Stimulated activated CD4-positive, alpha-beta T cell treated with anti-CD3 and anti-CD28 coated beads, TNF-alpha, amount 100 ng/mL, for 24 hours (primary cell): ENCODE measurements at regions not wholly inside any gene's neighbourhood (a gene's known extent, or its start where the extent isn't known, plus 50 kb on each side); places are given as distances from the start of the nearest gene placed in this dataset.
"Not testable (repeated sequence)": the region's sequence is repeated elsewhere in the genome, so short reads cannot be mapped to it uniquely, and the experiment has no call there.

ENCODE experiments used
- DNase-seq, 3 experiments: peaks; one replicate each; pipeline ENCODE4 v3.0.0-alpha.2; 2020; ENCODE audit warnings: low read depth in 3 of 3

DNA sequence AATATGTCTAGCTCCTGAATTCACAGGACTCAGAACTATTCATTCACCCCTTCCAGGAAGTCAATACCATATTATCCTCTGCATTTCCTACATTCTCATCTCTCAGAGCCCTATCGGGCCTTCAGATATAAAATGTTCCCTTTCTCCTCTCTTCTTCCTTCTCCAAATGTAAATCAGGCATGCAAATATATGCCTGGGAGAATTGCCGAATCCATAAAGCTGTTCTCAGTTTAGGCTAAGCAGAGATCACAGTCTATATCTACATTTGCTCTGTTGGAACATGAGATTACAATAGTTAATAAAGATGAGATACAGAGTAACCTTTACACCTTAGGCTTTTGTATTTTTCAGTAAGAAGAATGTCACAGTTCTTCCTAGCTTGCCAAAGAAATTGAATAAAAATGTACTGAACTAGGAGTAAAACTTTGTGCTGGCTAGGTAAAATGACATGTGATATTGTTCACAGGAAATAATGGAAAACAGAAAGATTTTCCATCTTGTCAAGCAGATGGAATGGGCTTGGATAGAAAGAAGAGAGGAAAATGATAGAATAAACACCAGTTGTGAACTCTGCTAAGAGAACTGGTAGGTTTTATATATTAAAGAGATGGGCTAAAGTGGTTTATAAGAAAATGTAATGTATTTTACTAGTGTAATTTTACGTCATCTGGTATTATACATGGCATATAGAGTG, 161.5 kb downstream of the NRIP1 start:
- no peak for DNase-seq

DNA sequence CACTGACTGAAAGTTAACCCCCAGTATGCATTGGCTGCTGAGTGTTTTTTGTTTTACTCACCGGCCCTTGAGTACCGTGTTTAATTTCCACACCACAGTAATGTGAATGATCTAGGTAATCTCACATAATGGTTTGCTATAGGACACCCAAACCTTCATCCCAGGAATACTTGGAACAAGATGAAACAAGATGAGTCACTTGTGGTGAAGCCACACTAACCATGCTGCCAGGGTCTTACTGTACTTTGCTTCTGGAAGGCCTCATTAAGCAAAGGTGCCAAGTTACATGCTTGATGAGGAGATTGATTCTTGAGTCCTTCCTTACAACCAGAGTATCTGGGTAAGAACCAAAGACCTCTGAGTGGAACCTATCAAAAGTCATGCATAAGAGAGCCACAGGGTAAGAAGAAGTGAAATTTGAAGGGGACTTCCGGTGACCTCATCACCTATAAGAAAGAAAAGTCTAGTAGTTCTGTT, 163.3 kb downstream of the NRIP1 start:
- no peak for DNase-seq

DNA sequence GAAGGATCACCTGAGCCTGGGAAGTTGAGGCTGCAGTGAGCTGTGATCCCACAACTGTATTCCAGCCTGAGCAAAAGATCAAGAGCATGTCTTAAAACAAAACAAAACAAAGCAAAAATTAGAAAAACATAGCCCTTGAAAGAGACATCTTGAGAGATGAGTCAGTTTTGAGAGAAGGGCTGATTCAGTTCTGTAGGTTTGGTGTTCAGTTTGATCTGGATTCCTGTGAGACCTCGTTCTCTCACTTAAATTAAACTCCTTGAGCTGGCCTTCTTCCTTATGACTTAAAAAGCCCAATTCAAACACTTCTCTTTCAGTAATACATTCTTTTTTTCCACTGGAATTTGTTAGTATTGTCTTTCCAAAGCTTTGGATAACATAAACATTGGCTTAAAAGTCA, 164.2 kb downstream of the NRIP1 start:
- DNase-seq = no peak

DNA sequence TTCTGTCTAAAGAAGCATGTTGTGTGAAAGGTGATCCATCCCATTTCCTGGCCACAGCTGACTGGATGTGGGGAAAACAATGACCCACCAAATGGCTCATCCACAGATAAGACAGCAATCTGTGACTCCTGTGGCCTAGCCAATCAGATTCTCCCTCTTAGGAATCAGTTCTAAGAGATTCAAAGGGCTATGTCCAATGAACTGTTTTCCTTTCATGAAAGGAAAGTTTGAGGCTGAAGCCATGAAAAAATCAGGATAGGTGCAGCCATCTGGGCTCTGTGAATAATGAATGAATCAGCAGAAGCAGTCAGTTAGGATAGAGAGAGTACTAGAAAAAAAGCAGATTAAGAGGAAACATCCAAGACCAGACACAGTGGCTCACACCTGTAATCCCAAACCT, 164.7 kb downstream of the NRIP1 start:
- DNase-seq = no peak

DNA sequence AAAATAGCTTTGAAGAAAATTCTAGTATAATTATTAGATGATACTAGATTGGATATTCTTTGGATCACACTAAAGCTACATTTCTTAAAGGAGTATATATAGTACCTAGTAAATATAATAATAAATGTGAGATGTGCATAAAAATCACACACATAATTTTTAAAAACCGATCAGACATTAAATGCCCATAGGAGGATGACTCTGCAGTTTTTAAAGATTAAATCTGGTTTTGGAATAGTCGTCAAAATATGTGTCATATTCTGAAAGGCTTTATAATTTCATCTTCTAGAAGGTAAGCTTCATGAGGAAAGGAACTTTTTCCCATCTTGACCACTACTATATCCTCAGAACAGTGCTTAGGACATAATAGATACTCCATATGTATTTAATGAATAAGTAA, 169.0 kb downstream of the NRIP1 start:
- DNase-seq = no peak

DNA sequence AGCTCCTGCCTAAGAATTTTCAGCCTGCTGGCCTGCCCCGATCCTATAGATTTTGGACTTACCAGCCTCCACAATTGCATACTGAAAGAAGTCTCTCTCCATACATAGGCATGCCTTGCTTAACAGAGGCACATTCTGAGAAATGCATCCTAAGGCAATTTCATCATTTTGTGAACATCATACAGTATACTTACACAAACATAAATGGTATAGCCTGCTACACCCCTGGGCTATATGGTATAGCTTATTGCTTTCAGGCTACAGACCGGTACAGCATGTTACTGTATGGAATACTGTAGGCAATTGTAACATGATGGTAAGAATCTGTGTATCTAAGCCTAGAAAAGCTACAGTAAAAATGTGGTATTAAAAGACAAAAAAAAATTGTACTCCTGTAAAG, 174.7 kb downstream of the NRIP1 start:
- DNase-seq = no peak

DNA sequence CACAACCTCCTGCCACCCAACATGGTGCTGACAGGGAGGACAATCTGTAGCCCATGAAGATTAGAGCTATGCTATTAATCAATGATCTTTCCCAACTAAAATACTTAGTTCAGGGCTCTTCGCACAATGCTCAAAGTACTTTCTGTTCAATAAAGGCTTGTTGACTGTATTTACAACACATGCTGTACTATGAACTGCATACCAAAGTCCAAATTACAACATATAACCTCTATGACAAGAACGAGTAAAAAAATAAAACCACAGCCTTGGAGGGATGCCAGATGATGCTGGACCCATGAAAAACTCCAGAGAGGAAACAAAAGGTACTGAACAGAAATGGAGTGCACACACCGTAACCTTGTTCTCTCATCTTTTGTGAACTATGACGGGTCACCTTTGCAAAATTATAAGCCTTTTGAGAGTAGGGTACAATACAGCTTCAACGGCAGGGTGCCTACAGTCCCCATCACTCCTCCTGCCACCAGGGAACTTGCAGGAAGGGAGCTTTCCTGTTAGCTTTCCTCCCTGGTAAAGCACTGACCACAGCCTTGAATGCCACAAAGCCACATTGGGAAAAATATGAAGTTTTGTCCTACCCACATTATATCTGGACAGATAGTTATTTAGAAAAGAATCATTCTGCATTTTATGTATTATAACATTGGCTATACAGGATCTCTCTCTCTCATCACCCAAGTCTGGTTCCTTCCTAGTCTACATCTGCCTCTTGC, 175.6 kb downstream of the NRIP1 start:
- no peak for DNase-seq

DNA sequence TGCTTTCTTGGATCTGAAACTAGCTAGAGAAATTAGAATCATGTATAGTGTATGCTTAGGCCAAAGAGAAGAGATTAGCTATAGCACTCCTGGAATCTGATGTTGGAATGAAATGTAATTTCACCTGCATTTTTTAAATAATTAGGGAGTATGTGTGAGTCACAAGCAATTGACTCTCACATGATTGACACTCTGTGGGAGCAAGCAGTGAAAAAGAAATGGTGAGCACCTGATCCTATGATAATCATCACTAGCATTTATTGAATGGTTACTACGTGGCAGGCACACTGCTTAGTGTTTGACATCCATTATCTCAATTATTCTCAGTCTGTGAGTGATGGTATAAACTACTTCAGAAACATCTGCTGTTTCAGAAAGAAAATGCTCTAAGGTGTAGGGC, 176.6 kb downstream of the NRIP1 start:
- no peak for DNase-seq

DNA sequence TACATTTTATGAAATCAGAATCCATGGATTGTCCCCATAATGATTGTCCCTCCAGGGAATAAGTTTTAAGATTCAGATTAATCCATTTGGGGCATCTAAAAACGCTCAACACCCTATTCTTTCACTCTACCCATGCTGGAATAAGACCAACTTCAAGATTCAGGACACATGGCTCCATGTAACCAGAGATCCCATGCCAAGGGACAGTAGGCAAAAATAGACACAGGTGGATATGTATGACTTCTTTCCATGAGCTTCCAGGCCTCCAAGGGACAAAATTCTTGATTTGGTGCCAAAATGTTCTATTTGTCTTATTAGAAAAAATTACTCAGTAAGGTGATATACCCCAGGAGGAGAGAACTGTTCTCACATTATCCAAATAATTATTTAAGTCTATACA, 178.8 kb downstream of the NRIP1 start:
- DNase-seq = no peak

DNA sequence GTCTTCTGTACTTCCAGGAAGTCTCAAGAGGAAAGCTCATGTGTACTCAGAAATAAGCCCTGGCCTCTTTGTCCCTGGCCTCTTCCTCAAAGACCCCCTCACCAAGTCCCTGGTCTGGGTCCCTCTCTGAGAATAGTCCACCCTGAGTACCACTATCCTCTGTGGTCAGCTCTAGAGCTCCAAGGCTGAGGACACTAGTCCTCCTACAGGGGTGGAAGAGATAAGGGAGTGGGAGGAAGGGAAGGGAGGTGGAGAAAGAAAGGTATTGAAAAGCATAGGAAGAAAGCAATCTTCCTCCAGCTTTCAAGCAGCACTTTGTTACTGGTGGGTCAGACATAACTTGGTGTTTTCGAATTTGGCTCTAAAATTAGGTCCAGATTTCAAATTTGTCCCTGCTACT, 181.4 kb downstream of the NRIP1 start:
- no peak for DNase-seq

DNA sequence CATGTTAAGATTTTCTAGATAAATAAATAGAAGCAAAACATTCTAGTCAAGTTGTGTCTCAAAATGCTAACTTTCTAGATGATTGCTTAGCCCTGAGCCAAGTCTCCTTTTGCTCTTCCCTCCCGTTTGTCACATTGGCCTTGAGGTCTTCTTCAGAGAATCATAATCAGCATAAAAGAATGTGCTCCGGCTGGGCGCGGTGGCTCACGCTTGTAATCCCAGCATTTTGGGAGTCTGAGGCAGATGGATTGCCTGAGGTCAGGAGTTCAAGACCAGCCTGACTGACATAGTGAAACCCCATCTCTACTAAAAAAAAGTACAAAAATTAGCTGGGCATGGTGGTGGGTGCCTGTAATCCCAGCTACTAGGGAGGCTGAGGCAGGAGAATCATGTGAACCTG, 182.3 kb downstream of the NRIP1 start:
- not testable (repeated sequence) for DNase-seq

DNA sequence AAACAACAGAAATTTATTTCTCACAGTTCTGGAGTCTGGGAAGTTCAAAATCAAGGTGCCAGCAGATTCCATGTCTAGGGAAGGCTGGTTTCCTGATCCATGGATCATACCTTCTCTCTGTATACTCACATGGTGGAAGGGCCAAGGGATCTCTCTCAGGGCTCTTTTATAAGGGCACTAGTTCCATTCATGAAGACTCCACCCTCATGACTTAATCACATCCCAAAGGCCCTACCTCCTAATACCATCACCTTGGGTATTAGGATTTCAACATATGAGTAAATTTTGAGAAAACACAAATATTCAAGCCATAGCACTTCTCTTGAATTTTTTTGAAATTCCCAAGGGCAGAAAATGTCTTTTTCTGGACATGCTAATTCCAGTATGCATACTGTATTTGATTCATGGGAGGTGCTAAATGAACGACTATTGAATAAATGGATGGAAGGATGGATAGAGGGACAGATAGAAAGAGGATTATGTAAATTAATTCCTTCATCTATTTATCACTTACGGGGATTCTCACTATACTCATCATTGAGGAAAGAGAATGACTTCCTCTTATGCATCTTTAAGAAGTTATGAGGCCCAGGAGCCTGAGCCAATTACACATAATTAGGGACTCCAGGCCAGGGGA, 182.8 kb downstream of the NRIP1 start:
- no peak for DNase-seq

DNA sequence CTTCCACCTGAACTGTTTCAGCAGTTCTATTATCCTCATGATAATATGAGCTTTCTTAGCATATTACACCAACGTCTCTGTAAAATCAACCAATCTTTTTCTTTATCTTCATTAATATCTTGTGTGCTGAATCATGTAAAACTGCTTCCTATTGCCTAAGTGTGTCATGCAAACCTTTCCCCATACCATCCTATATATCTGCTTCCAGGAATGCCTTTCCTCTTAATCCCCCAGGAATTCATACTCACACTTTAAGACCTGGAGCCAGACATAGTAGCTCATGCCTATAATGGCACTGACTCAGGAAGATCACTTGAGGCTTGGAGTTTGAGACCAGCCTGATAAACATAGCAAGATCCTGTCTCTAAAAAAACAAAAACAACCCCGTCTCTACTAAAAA, 183.9 kb downstream of the NRIP1 start:
- DNase-seq = no peak

DNA sequence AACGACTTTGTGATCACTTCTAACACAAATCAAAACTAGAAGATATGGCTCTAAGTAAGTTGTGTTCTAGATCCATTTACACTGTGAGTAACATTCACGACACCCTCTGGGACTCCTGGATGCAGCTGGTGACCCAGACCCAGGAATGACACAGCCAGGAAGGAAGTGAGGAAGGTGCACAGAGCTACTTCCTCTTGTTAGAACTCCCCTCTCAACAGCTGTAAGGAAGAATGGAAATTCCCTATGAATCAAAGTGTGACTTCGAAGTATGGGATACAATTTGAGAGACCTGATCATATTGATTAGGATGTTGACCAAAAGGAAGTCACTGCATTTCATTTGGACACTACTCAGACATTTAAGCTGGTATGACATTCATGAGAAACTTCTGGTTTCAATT, 185.3 kb downstream of the NRIP1 start:
- DNase-seq = no peak

DNA sequence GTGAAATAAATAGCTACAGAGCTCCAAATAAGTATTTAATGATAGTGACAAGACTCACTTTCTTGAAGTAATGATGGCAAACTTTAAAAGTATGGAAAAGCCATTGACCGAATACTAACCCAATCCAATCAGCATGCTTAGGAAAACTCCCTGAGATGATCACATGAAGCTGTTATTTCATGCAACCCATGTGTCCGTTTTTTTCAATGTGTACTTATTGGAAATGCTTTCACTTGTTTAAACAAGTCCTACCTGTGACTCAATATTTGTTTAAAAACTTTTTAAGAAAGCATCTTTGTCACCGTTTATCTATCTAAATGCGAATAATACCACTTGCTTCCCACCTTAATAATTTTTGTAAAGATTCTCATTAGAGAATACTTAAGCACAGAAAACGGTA, 185.8 kb downstream of the NRIP1 start:
- DNase-seq = no peak

DNA sequence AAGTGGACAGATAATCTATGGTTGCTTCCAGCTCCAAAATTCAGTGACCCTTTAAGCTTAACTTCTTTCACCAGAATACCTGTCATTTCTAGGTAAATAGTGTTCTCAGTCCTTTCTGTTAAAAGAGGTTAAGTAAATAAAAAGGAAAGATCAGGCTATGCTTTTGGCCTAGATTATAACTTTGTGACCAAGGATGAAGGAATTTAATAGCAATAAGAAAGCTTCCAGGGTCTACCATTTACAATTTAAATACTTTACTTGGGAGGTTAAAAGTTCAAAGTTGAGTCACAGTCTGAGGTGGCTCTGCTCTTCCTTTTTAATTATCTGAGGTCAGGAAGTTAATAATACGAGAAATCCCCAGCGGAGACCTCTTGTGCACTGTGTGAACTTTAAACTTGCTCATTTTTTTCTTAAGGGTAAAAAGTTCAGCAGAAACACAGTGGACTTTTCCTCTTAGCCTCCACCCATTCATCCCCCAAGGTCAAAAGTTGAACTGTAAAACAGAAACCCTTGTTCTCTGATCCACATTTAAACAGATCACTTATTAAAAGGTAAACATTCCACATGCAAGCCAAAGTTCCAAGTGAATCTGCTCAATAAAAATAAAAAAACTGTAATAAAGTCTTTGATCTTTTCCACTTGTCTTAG, 187.1 kb downstream of the NRIP1 start:
- no peak for DNase-seq

DNA sequence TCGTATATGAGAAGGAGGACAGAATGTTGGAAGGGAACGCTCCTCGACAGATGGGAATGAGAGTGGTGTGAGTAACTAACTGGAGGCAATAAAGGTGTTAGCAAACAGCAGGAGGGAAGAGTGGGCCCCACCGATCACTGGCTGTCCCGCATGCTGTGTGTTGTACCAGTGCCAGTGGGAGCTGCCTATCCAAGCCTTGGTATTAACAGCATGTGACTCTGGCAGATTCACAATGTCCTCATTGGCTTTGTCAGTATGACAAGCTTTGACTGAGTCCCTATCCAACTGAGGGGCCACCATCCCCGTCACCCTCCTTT, 188.3 kb downstream of the NRIP1 start:
- no peak for DNase-seq

DNA sequence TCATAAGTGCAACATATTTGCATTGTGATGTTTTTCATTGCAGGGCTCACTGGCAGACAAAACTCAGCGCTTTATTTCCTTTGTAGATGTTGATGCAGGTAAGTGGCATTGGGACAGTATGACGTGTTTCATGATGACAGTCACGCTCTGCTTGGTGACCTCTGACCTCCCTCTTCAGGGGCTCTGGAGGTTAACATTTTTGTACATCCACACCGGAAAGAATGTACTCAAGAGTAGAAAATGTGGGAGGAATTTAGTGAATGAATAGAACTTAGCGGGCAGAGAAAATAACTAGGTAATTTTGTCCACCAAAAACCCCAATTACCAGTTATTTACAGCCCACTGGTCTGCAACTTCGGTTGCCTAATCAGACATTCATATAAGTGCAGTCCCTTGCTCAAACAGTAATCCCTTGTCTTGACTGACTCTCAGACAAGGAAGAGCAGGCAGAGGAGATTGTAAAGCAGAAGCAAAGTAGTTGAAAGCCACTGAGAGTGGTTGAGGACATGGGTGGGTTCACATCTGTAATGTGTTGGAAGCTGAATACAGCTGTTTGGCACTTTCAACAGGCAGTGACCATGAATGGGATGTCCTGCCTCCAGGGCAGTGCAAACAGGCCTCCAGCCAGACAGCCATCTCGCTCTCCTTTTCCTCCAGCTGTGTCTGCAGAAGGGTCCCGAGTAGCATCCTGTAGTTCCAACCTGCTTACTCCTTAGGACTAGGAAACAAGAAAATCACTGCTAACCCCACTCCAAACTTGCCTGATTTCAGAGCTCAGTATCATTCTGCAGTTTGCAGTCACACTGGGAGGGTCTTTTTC, 188.9 kb downstream of the NRIP1 start:
- no peak for DNase-seq

DNA sequence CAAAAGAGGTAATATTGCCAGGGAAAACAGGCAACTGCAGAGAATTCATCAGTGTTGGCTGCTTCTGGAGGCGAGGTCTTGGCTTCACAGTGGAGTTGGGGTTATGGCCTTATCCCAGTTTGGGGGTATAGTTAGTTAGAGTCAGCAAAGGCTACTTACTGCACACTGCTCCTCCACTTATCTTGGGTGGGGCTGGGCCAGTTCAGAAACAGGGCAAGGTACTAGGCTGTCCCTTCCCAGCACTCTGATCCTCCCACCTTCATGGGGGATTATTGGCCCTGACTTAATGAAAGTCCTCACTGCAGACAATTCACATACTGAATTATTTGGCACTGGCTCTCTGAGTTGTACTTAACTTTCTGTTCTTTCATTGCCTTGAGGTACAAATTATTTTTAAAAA, 189.6 kb downstream of the NRIP1 start:
- no peak for DNase-seq

DNA sequence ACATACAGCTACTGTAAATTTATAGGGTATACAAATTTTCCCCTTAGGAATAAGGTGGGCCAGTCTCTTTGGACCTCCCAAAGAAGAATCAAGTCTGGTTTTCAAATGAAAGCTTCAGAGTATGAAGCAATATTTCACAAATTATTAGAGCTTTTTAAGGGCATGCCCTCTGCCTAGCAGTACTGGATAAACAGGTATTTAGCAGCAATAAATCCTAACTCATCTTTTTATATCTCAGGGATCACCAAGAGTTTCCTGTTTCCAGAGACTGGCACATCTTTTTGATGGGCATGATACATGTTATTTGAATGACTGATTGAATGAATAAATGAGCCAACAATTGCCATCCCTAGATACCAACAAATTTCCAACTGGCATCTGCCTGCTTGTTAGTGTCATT, 190.4 kb downstream of the NRIP1 start:
- DNase-seq = no peak

DNA sequence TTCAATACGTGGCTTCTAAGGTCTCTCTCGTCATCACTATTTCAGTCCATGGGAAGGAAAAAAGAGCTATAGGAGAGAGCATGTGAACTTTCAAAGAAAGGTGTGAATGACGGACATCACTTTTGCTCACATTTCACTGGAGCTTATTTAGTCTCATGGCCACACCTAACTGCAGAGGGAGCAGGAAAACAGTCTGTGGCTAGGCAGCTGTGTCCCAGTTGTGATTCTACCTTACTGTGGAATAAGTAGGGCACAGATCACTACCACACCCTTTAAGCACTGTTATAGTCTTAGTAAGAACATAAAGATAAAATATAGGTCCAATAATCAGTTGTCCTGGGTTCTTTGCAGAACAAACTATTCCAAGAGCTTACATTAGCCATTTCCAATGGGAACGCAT, 192.9 kb downstream of the NRIP1 start:
- DNase-seq = no peak

DNA sequence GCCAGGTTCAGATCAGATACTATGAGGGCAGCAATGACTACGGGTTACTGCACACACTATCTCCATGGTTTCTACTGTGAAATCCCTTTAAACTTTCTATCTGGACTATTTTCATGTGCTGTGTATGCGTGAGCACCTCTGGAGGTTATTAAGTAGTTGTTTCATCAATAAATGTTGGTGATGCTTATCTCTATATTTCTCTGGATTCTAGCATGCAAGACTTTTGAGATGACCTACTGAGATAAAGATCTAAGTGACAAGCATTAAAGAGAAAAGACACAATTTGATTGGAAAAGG, 194.0 kb downstream of the NRIP1 start:
- no peak for DNase-seq
